NCI-H82 (cell line): ENCODE measurements at regions not wholly inside any gene's neighbourhood (a gene's known extent, or its start where the extent isn't known, plus 50 kb on each side); places are given as distances from the start of the nearest gene placed in this dataset.
"Not testable (repeated sequence)": the region's sequence is repeated elsewhere in the genome, so short reads cannot be mapped to it uniquely, and the experiment has no call there.

Experiments used
- DNase-seq: peaks from one replicate; lab custom pipeline; 2025; lab: John Stamatoyannopoulos, UW

DNA sequence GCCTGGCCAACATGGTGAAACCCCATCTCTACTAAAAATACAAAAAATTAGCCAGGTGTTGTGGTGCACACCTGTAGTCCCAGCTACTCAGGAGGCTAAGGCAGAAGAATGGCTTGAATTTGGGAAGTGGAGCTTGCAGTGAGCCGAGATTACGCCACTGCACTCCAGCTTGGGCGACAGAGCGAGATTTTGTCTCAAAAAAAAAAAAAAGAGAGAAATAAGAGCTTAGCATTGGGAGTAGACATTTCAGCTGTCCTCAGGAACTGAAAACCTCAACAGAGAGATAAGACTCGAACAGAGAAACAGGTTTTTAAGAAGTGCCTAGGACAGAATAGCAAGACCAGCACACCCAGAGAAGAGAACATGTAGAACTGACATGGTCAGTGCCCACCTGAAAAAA lies 262.6 kb upstream of the RAB4A start:
- not testable (repeated sequence) for DNase-seq

GRCh38 chr1:229011022-229011421 lies 259.9 kb upstream of the RAB4A start:
- no peak for DNase-seq

GRCh38 chr1:229012823-229013222 lies 258.1 kb upstream of the RAB4A start:
- DNase-seq = no peak

GRCh38 chr1:229013981-229014380 lies 256.9 kb upstream of the RAB4A start:
- DNase-seq = peak; percentile 81

- no peak for DNase-seq
These were observed 255.1 kb upstream of the RAB4A start for GRCh38 chr1:229015806-229016205.

GRCh38 chr1:229017091-229017490 lies 253.8 kb upstream of the RAB4A start:
- no peak for DNase-seq

DNA sequence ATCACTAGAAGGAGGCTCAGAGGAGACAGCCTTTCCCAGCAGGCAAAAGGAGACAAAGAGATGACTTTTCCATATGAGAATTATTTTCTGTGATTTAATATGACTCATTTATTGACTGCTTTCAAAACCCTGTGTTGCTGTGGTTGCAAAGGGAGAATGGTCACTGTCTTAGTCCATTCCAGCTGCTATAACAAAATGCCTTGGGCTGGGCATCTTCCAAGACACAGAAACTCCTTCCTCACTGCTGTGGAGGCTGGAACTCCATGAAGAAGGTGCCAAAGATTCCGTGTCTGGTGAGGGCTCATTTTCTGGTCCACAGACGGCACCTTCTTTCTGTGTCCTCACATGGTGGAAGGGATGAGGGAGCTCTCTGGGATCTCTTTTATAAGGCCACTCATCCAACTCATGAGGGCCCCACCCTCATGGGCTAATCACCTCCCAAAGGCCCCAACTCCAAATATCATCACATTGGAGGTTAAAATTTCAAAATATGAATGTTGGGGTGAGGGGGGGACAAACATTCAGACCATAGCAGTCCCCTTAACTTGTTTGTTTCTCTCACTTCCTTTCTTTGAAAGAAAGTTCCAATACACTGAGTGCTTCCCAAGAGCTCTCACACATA lies 252.1 kb upstream of the RAB4A start:
- DNase-seq = no peak

DNA sequence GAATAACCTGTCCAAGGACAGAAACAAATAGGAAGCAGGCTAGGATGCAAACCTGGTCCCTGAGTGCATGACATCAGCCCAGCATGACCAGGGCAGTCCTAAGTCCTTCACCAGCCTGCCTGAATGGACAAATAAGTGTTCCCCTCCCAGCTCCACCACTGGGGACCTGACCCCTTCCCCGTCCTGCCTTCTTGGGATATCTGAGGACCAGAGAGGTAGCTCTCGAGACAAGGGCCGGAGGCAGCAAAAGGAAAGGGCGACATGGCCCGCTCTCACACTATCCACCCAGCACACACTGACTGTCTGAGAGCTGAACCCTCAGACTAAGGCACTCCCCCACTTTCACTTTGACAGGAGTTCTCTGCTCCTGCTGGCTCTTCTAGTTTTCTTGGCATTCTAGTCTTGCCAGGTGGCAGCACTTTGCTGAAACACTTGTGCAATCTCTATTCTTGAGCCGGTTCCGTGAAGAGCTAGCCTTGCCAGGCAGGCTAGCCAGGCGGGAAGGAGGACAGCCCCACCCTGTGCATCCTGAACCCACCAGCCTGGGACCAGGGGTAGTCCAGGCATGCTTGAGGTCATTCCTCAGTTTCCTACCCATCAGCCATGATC lies 251.1 kb upstream of the RAB4A start:
- no peak for DNase-seq

GRCh38 chr1:229021034-229021433 lies 249.9 kb upstream of the RAB4A start:
- not testable (repeated sequence) for DNase-seq

GRCh38 chr1:229022595-229023333 lies 248.1 kb upstream of the RAB4A start:
- DNase-seq = peak; percentile 97

DNA sequence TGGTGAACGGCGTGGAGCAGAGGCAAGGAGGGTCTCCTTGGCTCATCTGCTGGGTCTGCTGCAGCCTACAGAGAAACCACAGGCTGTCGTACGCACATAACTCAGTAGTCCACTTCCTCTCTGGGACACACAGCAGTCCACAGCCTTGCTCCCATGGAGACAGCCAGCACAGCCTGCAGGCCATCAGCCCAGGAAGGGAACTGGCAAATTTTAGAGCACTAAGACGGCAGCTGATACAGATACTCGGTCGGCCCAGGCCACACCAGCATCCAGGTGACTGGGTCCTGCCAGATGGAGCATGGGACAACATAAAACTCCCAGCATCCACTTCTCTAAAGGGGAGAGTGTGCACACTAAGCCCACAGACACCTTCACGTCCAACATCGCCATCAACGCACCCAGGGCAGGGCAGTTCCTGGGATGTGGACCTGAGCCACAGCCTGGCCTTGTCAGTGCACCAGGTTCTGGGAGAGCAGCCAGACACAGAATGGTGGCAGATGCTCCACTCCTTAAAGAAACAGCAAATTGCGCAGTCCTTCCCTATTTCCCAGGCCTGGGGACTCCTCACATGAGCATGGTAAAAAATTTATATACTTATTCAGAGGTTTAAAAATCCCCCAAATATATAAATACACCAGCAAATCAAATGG lies 247.1 kb upstream of the RAB4A start:
- no peak for DNase-seq

GRCh38 chr1:229024528-229025130 lies 246.3 kb upstream of the RAB4A start:
- DNase-seq = no peak

GRCh38 chr1:229025576-229025975 lies 245.3 kb upstream of the RAB4A start:
- peak; percentile 30 for DNase-seq

- DNase-seq = peak; percentile 54
These were observed 243.8 kb upstream of the RAB4A start for GRCh38 chr1:229027158-229027557.

DNA sequence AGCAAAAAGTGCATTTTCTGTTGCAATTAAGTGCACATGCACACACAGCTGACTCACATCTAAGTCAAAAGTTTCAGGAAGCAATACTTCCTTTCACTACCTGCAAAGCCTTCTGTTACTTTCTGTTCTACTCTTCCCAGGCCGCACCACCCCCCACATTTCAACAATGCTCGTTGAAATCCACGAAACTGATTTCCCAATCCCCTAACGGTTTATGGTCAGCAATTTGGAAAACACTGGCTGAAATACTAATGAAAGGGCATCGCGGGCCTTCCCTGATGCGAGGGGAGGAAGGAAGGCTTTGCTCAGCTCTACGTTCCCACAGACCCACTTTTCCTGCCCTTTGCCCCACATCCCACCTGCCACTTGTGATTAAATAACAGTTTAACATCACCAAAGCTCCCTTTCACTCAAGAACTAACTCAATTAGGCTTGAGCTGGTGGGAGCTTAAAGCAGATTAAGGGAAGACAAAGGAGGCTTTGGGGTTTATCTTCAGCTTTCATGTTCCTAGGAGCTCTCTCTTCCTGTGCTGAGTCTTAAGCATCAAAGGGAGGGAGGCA lies 243.2 kb upstream of the RAB4A start:
- peak; percentile 100 for DNase-seq

- DNase-seq = peak; percentile 99
These were observed 242.4 kb upstream of the RAB4A start for GRCh38 chr1:229028544-229028943.

DNA sequence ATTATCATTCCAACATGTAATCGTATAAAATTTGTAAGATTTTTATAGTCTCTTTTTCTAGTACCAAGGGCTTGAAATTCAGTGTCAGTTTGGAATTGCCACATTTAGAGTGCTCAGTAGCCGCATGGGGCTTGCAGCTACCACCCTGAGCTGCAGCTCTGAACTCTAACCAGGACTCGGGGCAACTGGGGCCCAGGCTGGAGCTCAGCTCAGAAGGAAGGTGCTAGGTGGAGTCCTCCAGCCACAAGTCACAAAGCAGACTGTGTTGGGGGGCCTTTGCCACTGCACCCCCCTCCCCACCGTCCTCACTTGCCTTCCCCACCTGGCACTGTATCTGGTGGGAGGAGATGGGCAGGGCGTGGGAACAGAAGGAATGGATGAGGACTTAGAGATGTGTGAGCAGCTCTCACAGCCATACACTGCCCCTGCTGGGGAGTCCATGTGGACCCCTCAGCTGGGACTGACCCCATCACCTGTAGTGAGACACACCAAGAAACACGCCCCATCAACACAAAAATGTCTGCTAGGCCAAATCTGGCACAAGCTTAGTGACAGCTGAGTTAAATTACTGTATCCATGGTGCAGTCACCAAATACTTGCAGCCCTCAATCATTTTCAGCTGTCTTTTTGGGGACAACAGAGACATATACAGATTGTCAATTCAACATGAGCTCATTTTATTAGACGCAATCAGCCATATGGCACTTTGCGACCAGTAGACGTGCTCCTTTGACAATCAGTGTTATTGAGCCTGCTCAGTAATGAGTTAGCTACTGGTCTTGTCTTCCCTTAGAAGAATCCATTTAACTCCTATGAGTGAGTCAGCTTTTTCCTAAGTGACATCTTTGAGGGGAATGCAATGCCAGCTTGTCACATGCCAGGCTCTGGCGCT lies 241.7 kb upstream of the RAB4A start:
- peak; percentile 94 for DNase-seq

GRCh38 chr1:229029879-229030235 lies 241.1 kb upstream of the RAB4A start:
- peak; percentile 59 for DNase-seq

DNA sequence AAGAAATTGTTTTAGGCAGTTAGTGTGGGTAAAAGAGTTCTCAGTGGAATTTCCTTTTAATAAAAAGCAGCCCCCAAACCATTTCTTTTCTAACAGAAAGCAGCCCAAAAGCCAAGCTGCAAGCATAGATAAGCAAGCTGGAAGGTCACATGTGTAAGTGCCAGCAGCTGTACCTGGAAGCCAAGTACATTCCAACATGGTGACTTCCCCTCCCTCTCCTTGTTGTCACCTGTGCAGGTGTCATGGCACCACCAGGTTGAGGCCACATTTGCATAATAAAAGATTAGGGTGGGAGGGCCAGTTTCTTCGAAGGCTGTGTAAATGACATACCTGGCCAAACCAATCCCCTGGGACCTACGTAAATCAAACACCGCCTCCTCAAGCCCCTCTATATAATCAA lies 240.3 kb upstream of the RAB4A start:
- DNase-seq = no peak

DNA sequence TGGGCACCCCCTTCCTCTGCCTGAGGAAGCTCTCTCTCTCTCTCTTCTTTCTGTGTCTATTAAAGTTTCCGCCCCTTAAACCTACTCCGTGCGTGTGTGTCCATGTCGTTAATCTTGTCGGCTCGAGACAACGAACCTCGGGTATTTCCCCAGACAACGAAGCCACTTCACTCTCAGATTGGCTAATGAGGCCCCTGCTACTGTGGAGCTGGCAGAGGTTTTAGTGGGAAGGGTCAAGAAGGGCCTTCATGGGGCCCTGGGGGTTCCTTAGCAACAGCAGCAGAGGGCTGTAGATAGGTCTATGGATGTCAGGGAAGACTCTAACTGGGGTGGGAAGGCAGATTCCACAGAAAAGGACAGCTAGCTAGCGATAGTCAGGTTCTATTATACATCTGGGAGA lies 239.8 kb upstream of the RAB4A start:
- no peak for DNase-seq
